ENCODE measurements at regions not wholly inside any gene's neighbourhood (a gene's known extent, or its start where the extent isn't known, plus 50 kb on each side); places are given as distances from the start of the nearest gene placed in this dataset.

GRCh38 chr6:147651249-147652063, 143.0 kb downstream of the SAMD5 start:
- TF ChIP-seq, protein P1, sequence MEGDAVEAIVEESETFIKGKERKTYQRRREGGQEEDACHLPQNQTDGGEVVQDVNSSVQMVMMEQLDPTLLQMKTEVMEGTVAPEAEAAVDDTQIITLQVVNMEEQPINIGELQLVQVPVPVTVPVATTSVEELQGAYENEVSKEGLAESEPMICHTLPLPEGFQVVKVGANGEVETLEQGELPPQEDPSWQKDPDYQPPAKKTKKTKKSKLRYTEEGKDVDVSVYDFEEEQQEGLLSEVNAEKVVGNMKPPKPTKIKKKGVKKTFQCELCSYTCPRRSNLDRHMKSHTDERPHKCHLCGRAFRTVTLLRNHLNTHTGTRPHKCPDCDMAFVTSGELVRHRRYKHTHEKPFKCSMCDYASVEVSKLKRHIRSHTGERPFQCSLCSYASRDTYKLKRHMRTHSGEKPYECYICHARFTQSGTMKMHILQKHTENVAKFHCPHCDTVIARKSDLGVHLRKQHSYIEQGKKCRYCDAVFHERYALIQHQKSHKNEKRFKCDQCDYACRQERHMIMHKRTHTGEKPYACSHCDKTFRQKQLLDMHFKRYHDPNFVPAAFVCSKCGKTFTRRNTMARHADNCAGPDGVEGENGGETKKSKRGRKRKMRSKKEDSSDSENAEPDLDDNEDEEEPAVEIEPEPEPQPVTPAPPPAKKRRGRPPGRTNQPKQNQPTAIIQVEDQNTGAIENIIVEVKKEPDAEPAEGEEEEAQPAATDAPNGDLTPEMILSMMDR (IDR thresholded peaks at IDR 0.05; ENCODE audit: insufficient read depth, low read depth, low read length, missing control alignments): peak; percentile 25

DNA sequence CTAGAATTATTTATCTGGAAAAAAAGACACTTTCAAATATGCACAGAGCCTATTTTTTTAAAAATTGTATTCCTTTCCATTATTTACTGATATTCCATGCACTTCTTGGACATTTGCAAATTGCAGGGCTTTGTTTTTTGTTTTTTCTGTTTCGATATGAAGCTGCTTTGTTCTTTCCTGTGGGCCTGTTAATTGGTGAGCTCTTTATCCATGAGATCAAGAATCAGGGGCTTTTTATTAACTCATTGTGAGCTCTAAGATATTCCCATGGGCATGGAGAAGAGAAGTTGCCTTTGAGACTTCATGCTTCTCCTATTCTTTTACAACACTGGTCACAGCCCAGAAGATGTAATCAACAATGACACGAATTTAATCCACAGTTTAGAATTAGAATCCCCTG, 145.1 kb downstream of the SAMD5 start:
- TF ChIP-seq, protein P1 (IDR thresholded peaks at IDR 0.05; ENCODE audit: insufficient read depth, low read depth, low read length, missing control alignments): no peak
- DNase-seq (ENCODE audit: low read depth): no peak
- no peak overlapping the region for H3K4me3 ChIP-seq (ENCODE audit: low read length)

More at GRCh38 chr6:147651249-147652063, 143.0 kb downstream of the SAMD5 start:
- H3K4me3 ChIP-seq (ENCODE audit: low read length): no peak overlapping the region
- DNase-seq (ENCODE audit: low read depth): peak; percentile 7

- no peak overlapping the region for H3K4me3 ChIP-seq (ENCODE audit: low read length)
- DNase-seq (ENCODE audit: low read depth): no peak
- TF ChIP-seq, protein P1 (IDR thresholded peaks at IDR 0.05; ENCODE audit: insufficient read depth, low read depth, low read length, missing control alignments): no peak
These were observed 145.8 kb downstream of the SAMD5 start for GRCh38 chr6:147654103-147654845.

DNA sequence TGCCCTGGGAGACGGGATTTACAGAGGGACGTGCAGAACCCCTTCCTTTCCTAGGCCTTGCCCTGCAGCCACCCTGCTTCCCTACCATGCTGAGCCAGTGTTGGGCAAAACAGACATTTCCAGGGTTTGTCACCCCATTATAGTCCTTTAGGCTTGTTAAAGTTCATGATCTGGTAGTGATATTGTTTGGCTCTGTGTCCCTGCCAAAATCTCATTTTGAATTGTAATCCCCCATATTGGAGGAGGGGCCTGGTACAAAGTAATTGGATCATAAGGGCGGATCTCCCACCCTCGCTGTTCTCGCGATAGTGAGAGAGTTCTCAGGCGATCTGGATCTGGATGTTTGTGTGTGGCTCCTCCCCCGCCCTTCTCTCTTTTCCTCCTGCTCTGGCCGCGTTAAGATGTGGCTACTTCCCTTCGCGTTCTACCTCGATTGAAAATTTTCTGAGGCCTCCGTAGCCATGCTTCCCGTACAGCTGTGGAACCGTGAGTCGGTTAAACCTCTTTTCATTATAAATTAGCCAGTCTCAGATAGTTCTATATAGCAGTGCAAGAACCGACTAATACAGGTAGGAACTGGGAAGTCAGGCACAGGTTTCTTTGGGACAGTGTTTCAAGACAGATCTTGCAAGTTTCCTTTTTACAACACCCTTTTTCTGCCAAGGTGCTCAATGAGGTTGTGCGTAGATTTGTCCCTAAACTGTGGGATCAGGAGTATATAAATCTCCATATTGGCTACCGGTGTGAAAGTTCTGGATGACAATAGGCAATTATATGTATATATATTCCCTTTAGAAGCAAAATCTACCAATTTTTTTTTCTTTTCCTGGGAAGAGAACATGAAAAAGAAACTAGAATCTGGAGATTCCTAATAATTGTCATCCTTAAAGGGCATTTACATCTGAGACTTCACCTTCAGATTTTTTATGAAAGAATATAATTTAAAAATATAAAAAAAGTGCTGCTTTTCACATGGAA, 152.1 kb downstream of the SAMD5 start:
- TF ChIP-seq, protein P1 (IDR thresholded peaks at IDR 0.05; ENCODE audit: insufficient read depth, low read depth, low read length, missing control alignments): no peak

DNA sequence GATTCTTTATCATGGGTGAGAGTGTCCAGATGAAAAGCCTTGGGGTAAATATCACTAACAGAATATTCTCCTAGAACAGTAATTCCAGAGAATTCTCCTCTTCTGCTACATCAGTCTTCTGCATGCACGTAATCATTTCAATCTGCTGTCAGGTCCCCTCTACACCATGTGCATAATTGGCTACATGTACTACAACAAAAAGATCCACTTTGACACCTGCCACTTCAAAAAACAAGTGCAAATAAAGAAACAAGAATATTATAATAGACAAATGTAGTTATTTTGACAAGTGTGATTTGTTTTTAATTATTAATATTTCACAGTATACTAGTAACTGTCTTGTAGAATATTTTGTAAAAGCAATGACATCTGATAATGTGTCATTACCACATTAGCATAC, 154.2 kb downstream of the SAMD5 start:
- no peak for DNase-seq (ENCODE audit: low read depth)
- TF ChIP-seq, protein P1 (IDR thresholded peaks at IDR 0.05; ENCODE audit: insufficient read depth, low read depth, low read length, missing control alignments): no peak
- H3K4me3 ChIP-seq (ENCODE audit: low read length): no peak overlapping the region

More for the DNA sequence above, 152.1 kb downstream of the SAMD5 start:
- no peak for DNase-seq (ENCODE audit: low read depth)
- H3K4me3 ChIP-seq (ENCODE audit: low read length): no peak overlapping the region

DNA sequence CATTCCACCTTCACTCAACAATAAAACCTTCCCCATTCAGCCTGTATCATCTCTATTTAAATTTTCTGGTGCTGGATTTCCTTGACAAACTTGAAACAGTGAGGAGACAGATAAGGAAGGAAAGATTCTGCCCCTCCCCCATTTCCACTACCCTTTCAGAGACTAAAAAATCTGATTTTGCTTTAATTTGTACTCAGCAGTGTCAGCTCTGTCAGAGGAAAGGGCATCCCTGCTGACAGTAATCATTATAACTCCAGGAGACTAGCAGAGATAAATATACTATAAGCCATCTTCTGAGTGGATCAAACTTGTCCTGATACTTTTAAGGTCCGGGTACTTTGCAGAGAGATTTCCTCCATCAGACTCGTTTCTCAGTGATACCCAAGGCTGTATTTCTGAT, 155.6 kb downstream of the SAMD5 start:
- no peak overlapping the region for H3K4me3 ChIP-seq (ENCODE audit: low read length)
- DNase-seq (ENCODE audit: low read depth): no peak
- TF ChIP-seq, protein P1 (IDR thresholded peaks at IDR 0.05; ENCODE audit: insufficient read depth, low read depth, low read length, missing control alignments): no peak
